Nephron progenitor cell (in vitro differentiated cells): ENCODE measurements at regions not wholly inside any gene's neighbourhood (a gene's known extent, or its start where the extent isn't known, plus 50 kb on each side); places are given as distances from the start of the nearest gene placed in this dataset.

Experiments
- DNase-seq: peaks from one replicate; pipeline ENCODE4 v3.0.0; 2021
- H3K27ac Mint-ChIP-seq: 2 replicates; pipeline ENCODE4 v1.8.0; 2021; ENCODE audit warnings: mild to moderate bottlenecking, moderate library complexity, mixed read lengths
- H3K27me3 Mint-ChIP-seq: 2 replicates; pipeline ENCODE4 v1.8.0; 2021; ENCODE audit warnings: mild to moderate bottlenecking, low read depth, mixed read lengths; ENCODE audit not compliant: poor library complexity
- H3K36me3 Mint-ChIP-seq: 2 replicates; pipeline ENCODE4 v1.8.0; 2021; ENCODE audit warnings: low read depth, mixed read lengths
- H3K4me1 Mint-ChIP-seq: 2 replicates; pipeline ENCODE4 v1.8.0; 2021; ENCODE audit warnings: mixed read lengths
- H3K4me3 Mint-ChIP-seq: 2 replicates; pipeline ENCODE4 v1.8.0; 2021; ENCODE audit warnings: mild to moderate bottlenecking, moderate library complexity, mixed read lengths
- H3K9me3 Mint-ChIP-seq: 2 replicates; pipeline ENCODE4 v1.8.0; 2021; ENCODE audit warnings: mild to moderate bottlenecking, moderate library complexity, mixed read lengths
- TF ChIP-seq, protein P1 (sequence below): fragments of 200-600 bp; sonication (generic); IDR thresholded peaks from 2 replicates; pipeline ENCODE4 v1.5.0; 2021; ENCODE audit warnings: antibody characterized with exemption

DNA sequence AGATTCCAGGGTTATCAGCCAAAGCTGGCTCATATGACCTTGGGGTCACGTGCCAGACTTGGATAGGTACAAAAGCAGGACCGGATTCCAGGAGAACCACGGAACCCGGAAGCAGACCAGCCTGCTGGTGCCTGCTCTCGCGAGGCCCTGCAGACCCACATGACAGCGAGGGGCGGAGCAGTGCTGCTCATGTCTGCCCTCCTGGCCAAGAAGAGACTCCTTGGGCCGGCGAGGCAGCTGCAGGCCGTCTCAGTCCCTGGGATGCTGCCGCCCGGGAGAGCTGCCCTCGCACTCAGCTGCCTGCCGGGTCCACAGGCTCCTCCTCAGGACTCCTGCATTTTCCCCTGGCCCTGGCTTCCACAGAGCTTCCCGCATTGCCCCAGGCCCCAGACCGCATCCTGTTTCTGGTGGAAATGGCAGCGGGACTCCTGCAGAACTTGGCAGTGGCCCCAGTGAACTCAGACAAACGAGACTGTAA, 739.5 kb downstream of the SOCS6 start:
- no peaks in the 10 kb centered on the region for H3K27me3 Mint-ChIP-seq

DNA sequence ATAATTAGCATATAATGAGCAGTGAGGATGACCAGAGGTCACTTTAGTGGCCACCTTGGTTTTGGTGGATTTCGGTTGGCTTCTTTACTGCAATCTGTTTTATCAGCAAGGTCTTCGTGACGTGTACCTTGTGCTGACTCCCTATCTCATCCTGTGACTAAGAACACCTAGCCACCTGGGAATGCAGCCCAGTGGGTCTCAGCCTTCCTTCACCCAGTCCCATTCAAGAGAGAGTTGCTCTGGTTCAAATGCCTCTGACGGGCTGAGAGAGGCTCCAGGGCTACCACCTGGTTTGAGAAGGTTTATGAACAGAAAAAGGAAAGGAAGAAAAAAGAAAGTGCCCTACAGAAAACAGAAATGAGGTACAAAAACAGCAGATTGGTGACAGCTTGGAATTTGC, 738.7 kb downstream of the SOCS6 start:
- Mint-ChIP-seq H3K4me1 (no peaks in the 10 kb centered on the region), H3K27ac (no peak overlapping the region), H3K4me3 (no peak overlapping the region), H3K27me3 (peaks cover 1% of the 10 kb centered on the region), H3K9me3 (peaks cover 22% of the 10 kb centered on the region), H3K36me3 (no peaks in the 10 kb centered on the region)
- no peak for DNase-seq
- TF ChIP-seq, protein P1, sequence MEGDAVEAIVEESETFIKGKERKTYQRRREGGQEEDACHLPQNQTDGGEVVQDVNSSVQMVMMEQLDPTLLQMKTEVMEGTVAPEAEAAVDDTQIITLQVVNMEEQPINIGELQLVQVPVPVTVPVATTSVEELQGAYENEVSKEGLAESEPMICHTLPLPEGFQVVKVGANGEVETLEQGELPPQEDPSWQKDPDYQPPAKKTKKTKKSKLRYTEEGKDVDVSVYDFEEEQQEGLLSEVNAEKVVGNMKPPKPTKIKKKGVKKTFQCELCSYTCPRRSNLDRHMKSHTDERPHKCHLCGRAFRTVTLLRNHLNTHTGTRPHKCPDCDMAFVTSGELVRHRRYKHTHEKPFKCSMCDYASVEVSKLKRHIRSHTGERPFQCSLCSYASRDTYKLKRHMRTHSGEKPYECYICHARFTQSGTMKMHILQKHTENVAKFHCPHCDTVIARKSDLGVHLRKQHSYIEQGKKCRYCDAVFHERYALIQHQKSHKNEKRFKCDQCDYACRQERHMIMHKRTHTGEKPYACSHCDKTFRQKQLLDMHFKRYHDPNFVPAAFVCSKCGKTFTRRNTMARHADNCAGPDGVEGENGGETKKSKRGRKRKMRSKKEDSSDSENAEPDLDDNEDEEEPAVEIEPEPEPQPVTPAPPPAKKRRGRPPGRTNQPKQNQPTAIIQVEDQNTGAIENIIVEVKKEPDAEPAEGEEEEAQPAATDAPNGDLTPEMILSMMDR = no peak

More for the DNA sequence above, 739.5 kb downstream of the SOCS6 start:
- DNase-seq = no peak
- H3K27ac Mint-ChIP-seq = no peak overlapping the region
- no peak overlapping the region for H3K4me3 Mint-ChIP-seq
- H3K9me3 Mint-ChIP-seq = peaks cover 22% of the 10 kb centered on the region
- H3K36me3 Mint-ChIP-seq = no peaks in the 10 kb centered on the region
- H3K4me1 Mint-ChIP-seq = no peaks in the 10 kb centered on the region
- TF ChIP-seq, protein P1 = no peak

GRCh38 chr18:71025505-71026225, 736.8 kb downstream of the SOCS6 start:
- no peak for DNase-seq
- no peak overlapping the region for H3K4me3 Mint-ChIP-seq
- H3K27ac Mint-ChIP-seq = no peak overlapping the region
- peaks cover 13% of the 10 kb centered on the region for H3K9me3 Mint-ChIP-seq
- peaks cover 5% of the 10 kb centered on the region for H3K27me3 Mint-ChIP-seq
- TF ChIP-seq, protein P1 = no peak
- H3K36me3 Mint-ChIP-seq = no peaks in the 10 kb centered on the region
- H3K4me1 Mint-ChIP-seq = no peaks in the 10 kb centered on the region

DNA sequence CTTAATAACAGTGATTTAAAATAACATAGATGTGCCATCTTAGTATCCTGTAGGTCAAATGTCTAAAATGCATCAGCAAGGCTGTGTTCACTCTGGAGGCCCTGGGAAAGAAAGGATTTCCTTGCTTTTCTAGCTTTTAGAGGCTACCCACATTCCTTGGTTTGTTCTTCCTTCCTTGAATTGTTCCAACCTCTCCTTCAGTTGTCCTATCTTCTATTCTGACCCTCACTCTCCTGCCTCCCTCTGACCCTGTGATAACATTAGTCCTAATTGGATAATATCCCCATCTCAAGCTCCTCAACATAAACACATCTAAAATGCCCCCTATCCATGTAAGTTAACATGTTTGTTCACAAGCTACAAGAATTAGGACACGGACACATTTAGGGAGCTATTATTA, 733.5 kb downstream of the SOCS6 start:
- Mint-ChIP-seq H3K36me3 (no peaks in the 10 kb centered on the region), H3K4me3 (no peak overlapping the region), H3K4me1 (no peaks in the 10 kb centered on the region), H3K9me3 (peaks cover 7% of the 10 kb centered on the region), H3K27me3 (peaks cover 5% of the 10 kb centered on the region), H3K27ac (no peak overlapping the region)
- DNase-seq = no peak
- TF ChIP-seq, protein P1 = no peak

DNA sequence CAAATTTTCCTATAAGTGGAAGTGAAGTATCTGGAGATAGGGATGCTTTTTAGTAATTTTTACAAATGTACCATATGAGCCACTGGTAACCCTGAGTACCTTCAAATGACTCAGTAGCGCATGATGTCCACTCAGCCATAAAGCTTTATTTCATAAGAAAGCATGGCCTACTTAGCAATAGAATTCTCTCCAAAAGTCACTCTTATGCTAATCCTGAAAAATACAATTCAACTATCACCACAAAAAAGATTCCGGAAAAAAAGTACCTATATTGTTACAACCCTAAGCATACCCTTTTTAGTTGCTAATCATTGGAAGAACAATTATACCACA, 732.2 kb downstream of the SOCS6 start:
- Mint-ChIP-seq H3K27me3 (peaks cover 5% of the 10 kb centered on the region), H3K4me3 (no peak overlapping the region), H3K4me1 (no peaks in the 10 kb centered on the region), H3K36me3 (no peaks in the 10 kb centered on the region), H3K9me3 (peaks cover 8% of the 10 kb centered on the region), H3K27ac (no peak overlapping the region)
- no peak for DNase-seq
- TF ChIP-seq, protein P1 = no peak
